IMR-90 (cell line): ENCODE measurements at regions not wholly inside any gene's neighbourhood (a gene's known extent, or its start where the extent isn't known, plus 50 kb on each side); places are given as distances from the start of the nearest gene placed in this dataset.

Source experiments
- BHLHE40 ChIP-seq: fragments of 150-350 bp; IDR thresholded peaks from 2 replicates; pipeline ENCODE4 v1.6.1; 2016; ENCODE audit warnings: mild to moderate bottlenecking, low read depth, low read length
- CEBPB ChIP-seq: IDR thresholded peaks from 2 replicates; pipeline ENCODE4 v1.6.1; 2012; ENCODE audit warnings: low read depth, low read length, improper control_type of control experiment
- FOS ChIP-seq: fragments of 150-350 bp; IDR thresholded peaks from 2 replicates; pipeline ENCODE4 v1.6.1; 2016; ENCODE audit warnings: low read depth, low read length
- MXI1 ChIP-seq: IDR thresholded peaks from 2 replicates; pipeline ENCODE4 v1.6.1; 2012; ENCODE audit warnings: low read depth, mild to moderate bottlenecking, low read length, moderate library complexity, borderline replicate concordance
- POLR2A ChIP-seq: IDR thresholded peaks from 2 replicates; pipeline ENCODE4 v1.6.1; 2012; ENCODE audit warnings: mild to moderate bottlenecking, low read depth, low read length
- RFX5 ChIP-seq: IDR thresholded peaks from 2 replicates; pipeline ENCODE4 v1.8.0; 2012; ENCODE audit warnings: low read depth, mild to moderate bottlenecking, low read length, moderate library complexity
- SMC3 ChIP-seq: fragments of 150-350 bp; IDR thresholded peaks from 2 replicates; pipeline ENCODE4 v1.6.1; 2016; ENCODE audit warnings: low read depth, mild to moderate bottlenecking, antibody characterized with exemption, low read length, moderate library complexity
- TF ChIP-seq, protein P1 (sequence below): conservative IDR thresholded peaks from 2 replicates; pipeline ENCODE4 v1.5.1; 2012; ENCODE audit warnings: mild to moderate bottlenecking, low read depth, low read length, improper control_type of control experiment

DNA sequence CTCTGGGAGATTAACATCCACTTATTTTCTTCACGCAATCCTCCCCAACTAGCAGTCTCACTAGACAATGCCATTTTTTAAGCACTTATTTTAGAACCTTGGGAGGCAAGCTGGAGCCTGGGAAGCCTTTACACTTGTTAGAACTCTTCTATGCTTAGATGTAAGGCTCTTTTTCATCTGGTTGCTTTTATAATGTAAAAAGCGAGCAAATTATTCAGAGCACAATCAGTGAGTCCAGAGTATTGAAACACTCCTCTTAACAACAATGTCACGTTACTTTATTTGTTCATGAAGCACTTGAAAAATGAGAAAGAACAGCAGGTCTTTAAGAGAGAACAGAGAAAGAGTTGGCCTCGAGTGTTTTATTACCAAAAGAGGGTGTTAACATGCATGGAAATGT, 84.1 kb upstream of the SLC8A1 start:
- TF ChIP-seq, protein P1, sequence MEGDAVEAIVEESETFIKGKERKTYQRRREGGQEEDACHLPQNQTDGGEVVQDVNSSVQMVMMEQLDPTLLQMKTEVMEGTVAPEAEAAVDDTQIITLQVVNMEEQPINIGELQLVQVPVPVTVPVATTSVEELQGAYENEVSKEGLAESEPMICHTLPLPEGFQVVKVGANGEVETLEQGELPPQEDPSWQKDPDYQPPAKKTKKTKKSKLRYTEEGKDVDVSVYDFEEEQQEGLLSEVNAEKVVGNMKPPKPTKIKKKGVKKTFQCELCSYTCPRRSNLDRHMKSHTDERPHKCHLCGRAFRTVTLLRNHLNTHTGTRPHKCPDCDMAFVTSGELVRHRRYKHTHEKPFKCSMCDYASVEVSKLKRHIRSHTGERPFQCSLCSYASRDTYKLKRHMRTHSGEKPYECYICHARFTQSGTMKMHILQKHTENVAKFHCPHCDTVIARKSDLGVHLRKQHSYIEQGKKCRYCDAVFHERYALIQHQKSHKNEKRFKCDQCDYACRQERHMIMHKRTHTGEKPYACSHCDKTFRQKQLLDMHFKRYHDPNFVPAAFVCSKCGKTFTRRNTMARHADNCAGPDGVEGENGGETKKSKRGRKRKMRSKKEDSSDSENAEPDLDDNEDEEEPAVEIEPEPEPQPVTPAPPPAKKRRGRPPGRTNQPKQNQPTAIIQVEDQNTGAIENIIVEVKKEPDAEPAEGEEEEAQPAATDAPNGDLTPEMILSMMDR = no peak
- TF ChIP-seq POLR2A (no peak), SMC3 (no peak), FOS (no peak), MXI1 (no peak), CEBPB (no peak), BHLHE40 (no peak), RFX5 (no peak)
